ENCODE measurements at regions not wholly inside any gene's neighbourhood (a gene's known extent, or its start where the extent isn't known, plus 50 kb on each side); places are given as distances from the start of the nearest gene placed in this dataset.

- Histone ChIP-seq H3K4me2 (no peak overlapping the region), H3K27me3 (no peaks in the 10 kb centered on the region), H2AFZ (replicated peaks) (no peak overlapping the region), H3K9ac (no peak overlapping the region), H3K79me2 (ENCODE audit: low read depth) (no peaks in the 10 kb centered on the region), H3K4me1 (no peaks in the 10 kb centered on the region), H4K20me1 (ENCODE audit: low read depth) (no peaks in the 10 kb centered on the region), H3K9me3 (ENCODE audit: low read depth) (no peaks in the 10 kb centered on the region), H3F3A (ENCODE audit: low read depth) (no peaks in the 10 kb centered on the region), H3K36me3 (no peaks in the 10 kb centered on the region), H3K4me3 (no peak overlapping the region), H3K27ac (no peak overlapping the region)
- H3K4me3 Mint-ChIP-seq = no peak overlapping the region
- DNase-seq (ENCODE audit: low spot score) = no peak
- H3K9me3 Mint-ChIP-seq = no peaks in the 10 kb centered on the region
- H3K27ac Mint-ChIP-seq = no peak overlapping the region
- H3K36me3 Mint-ChIP-seq = no peaks in the 10 kb centered on the region
- no peaks in the 10 kb centered on the region for H3K27me3 Mint-ChIP-seq (ENCODE audit: insufficient read depth, low read depth)
- TF ChIP-seq EZH2 (IDR thresholded peaks at IDR 0.05) (no peak), EZH2phosphoT487 (IDR thresholded peaks at IDR 0.05) (no peak), CTCF (IDR thresholded peaks at IDR 0.05) (no peak)
- H3K4me1 Mint-ChIP-seq = no peaks in the 10 kb centered on the region
Measured at GRCh38 chr4:106602711-106603110, 234.1 kb upstream of the GIMD1 start.

- TF ChIP-seq EZH2phosphoT487 (IDR thresholded peaks at IDR 0.05) = no peak
- no peak for TF ChIP-seq EZH2 (IDR thresholded peaks at IDR 0.05)
- TF ChIP-seq CTCF (IDR thresholded peaks at IDR 0.05) = no peak
- Histone ChIP-seq H4K20me1 (ENCODE audit: low read depth) (no peaks in the 10 kb centered on the region), H3K9ac (no peak overlapping the region), H3K79me2 (ENCODE audit: low read depth) (no peaks in the 10 kb centered on the region), H3K36me3 (no peaks in the 10 kb centered on the region), H3K27me3 (no peaks in the 10 kb centered on the region), H3K4me1 (no peaks in the 10 kb centered on the region), H3F3A (ENCODE audit: low read depth) (no peaks in the 10 kb centered on the region), H3K4me2 (no peak overlapping the region), H3K27ac (no peak overlapping the region), H3K4me3 (no peak overlapping the region), H2AFZ (replicated peaks) (no peak overlapping the region), H3K9me3 (ENCODE audit: low read depth) (no peaks in the 10 kb centered on the region)
- no peak for DNase-seq (ENCODE audit: low spot score)
- H3K27me3 Mint-ChIP-seq (ENCODE audit: insufficient read depth, low read depth) = no peaks in the 10 kb centered on the region
- no peak overlapping the region for H3K4me3 Mint-ChIP-seq
- H3K27ac Mint-ChIP-seq = no peak overlapping the region
- no peaks in the 10 kb centered on the region for H3K4me1 Mint-ChIP-seq
- no peaks in the 10 kb centered on the region for H3K36me3 Mint-ChIP-seq
- H3K9me3 Mint-ChIP-seq = no peaks in the 10 kb centered on the region
Measured at GRCh38 chr4:106601519-106601918, 232.9 kb upstream of the GIMD1 start.

- H3K4me3 ChIP-seq = no peak overlapping the region
- H3K79me2 ChIP-seq (ENCODE audit: low read depth) = no peaks in the 10 kb centered on the region
- H3K9me3 ChIP-seq (ENCODE audit: low read depth) = no peaks in the 10 kb centered on the region
- no peak overlapping the region for H3K4me2 ChIP-seq
- Mint-ChIP-seq H3K9me3 (no peaks in the 10 kb centered on the region), H3K27me3 (ENCODE audit: insufficient read depth, low read depth) (no peaks in the 10 kb centered on the region), H3K4me3 (no peak overlapping the region), H3K27ac (no peak overlapping the region), H3K36me3 (no peaks in the 10 kb centered on the region), H3K4me1 (peaks cover 8% of the 10 kb centered on the region)
- no peaks in the 10 kb centered on the region for H3F3A ChIP-seq (ENCODE audit: low read depth)
- no peaks in the 10 kb centered on the region for H3K36me3 ChIP-seq
- no peak overlapping the region for H2AFZ ChIP-seq (replicated peaks)
- TF ChIP-seq EZH2 (IDR thresholded peaks at IDR 0.05) = no peak
- TF ChIP-seq CTCF (IDR thresholded peaks at IDR 0.05) = no peak
- TF ChIP-seq EZH2phosphoT487 (IDR thresholded peaks at IDR 0.05) = no peak
- H3K9ac ChIP-seq = no peak overlapping the region
- no peaks in the 10 kb centered on the region for H3K4me1 ChIP-seq
- H3K27me3 ChIP-seq = no peaks in the 10 kb centered on the region
- no peak overlapping the region for H3K27ac ChIP-seq
- DNase-seq (ENCODE audit: low spot score) = no peak
- no peaks in the 10 kb centered on the region for H4K20me1 ChIP-seq (ENCODE audit: low read depth)
Measured at GRCh38 chr4:106595906-106596305, 227.3 kb upstream of the GIMD1 start.

All from neural progenitor cell (in vitro differentiated cells).